GM23338 (cell line): ENCODE measurements at regions not wholly inside any gene's neighbourhood (a gene's known extent, or its start where the extent isn't known, plus 50 kb on each side); places are given as distances from the start of the nearest gene placed in this dataset.
"Not testable (repeated sequence)": the region's sequence is repeated elsewhere in the genome, so short reads cannot be mapped to it uniquely, and the experiment has no call there.

Experiments used
- ATAC-seq: fragments of 200-7000 bp; cut with Tn5 transposase; 3 replicates; pipeline ENCODE4 v1.9.1; 2020
- DNase-seq: peaks from one replicate; pipeline ENCODE4 v3.0.0-alpha.2; 2015; ENCODE audit warnings: low spot score
- H2AFZ ChIP-seq: fragments of 200-600 bp; sonication (generic); 2 replicates; pipeline ENCODE4 v1.8.0; 2016; ENCODE audit warnings: antibody characterized with exemption, mild to moderate bottlenecking, moderate library complexity
- H3F3A ChIP-seq: fragments of 200-600 bp; sonication (generic); replicated peaks from 2 replicates; pipeline ENCODE4 v1.8.0; 2017; ENCODE audit warnings: antibody characterized with exemption, mixed run types, low read depth
- H3K27ac ChIP-seq: fragments of 200-600 bp; sonication (generic); 2 replicates; pipeline ENCODE4 v1.6.1; 2016; ENCODE audit warnings: low read depth
- H3K27me3 ChIP-seq: fragments of 200-600 bp; sonication (generic); 2 replicates; pipeline ENCODE4 v1.8.0; 2016; ENCODE audit warnings: mild to moderate bottlenecking, mixed run types, moderate library complexity; ENCODE audit not compliant: insufficient read depth
- H3K36me3 ChIP-seq: fragments of 200-600 bp; sonication (generic); 2 replicates; pipeline ENCODE4 v1.8.0; 2016; ENCODE audit warnings: mild to moderate bottlenecking; ENCODE audit not compliant: insufficient read depth
- H3K4me1 ChIP-seq: fragments of 200-600 bp; sonication (generic); 2 replicates; pipeline ENCODE4 v1.8.0; 2016; ENCODE audit warnings: mild to moderate bottlenecking, moderate library complexity; ENCODE audit not compliant: insufficient read depth
- H3K4me2 ChIP-seq: fragments of 200-600 bp; sonication (generic); 2 replicates; pipeline ENCODE4 v1.7.1; 2017; ENCODE audit warnings: mixed run types
- H3K4me3 ChIP-seq: fragments of 200-600 bp; sonication (generic); 2 replicates; pipeline ENCODE4 v1.6.1; 2016; ENCODE audit warnings: mixed run types
- H3K79me2 ChIP-seq: fragments of 200-600 bp; sonication (generic); replicated peaks from 2 replicates; pipeline ENCODE4 v1.8.0; 2017; ENCODE audit warnings: mild to moderate bottlenecking; ENCODE audit not compliant: insufficient read depth
- H3K9me2 ChIP-seq: fragments of 200-600 bp; sonication (generic); 2 replicates; pipeline ENCODE4 v1.8.0; 2017; ENCODE audit not compliant: insufficient read depth
- H4K20me1 ChIP-seq: fragments of 200-600 bp; sonication (generic); replicated peaks from 2 replicates; pipeline ENCODE4 v1.8.0; 2017; ENCODE audit warnings: mild to moderate bottlenecking; ENCODE audit not compliant: insufficient read depth
- H3K27ac Mint-ChIP-seq: 2 replicates; pipeline ENCODE4 v1.8.0; 2020; ENCODE audit warnings: inconsistent platforms, mild to moderate bottlenecking, moderate library complexity, mixed read lengths
- H3K27me3 Mint-ChIP-seq: 3 replicates; pipeline ENCODE4 v1.8.0; 2022; ENCODE audit warnings: low read depth, mild to moderate bottlenecking, moderate library complexity, mixed read lengths, inconsistent platforms; ENCODE audit not compliant: insufficient read depth, poor library complexity
- H3K36me3 Mint-ChIP-seq: 3 replicates; pipeline ENCODE4 v1.8.0; 2021; ENCODE audit warnings: low read depth, mild to moderate bottlenecking, inconsistent platforms, moderate library complexity, mixed read lengths
- H3K4me1 Mint-ChIP-seq: 3 replicates; pipeline ENCODE4 v1.8.0; 2020; ENCODE audit warnings: mild to moderate bottlenecking, inconsistent platforms, mixed read lengths
- H3K4me3 Mint-ChIP-seq: 3 replicates; pipeline ENCODE4 v1.8.0; 2021; ENCODE audit warnings: moderate library complexity, mild to moderate bottlenecking, inconsistent platforms, mixed read lengths
- H3K9me3 Mint-ChIP-seq: 3 replicates; pipeline ENCODE4 v1.8.0; 2020; ENCODE audit warnings: moderate library complexity, mild to moderate bottlenecking, inconsistent platforms, mixed read lengths
- EZH2phosphoT487 ChIP-seq: fragments of 200-600 bp; sonication (generic); IDR thresholded peaks from one replicate; pipeline ENCODE4 v1.8.1; 2018; ENCODE audit warnings: antibody characterized with exemption; ENCODE audit not compliant: unreplicated experiment
- JUNB ChIP-seq: IDR thresholded peaks from one replicate; pipeline ENCODE4 v1.6.1; 2016; ENCODE audit warnings: antibody characterized with exemption; ENCODE audit not compliant: unreplicated experiment
- POLR2AphosphoS5 ChIP-seq: IDR thresholded peaks from 2 replicates; pipeline ENCODE4 v1.6.1; 2016; ENCODE audit warnings: antibody characterized with exemption, low read depth
- REST ChIP-seq: IDR thresholded peaks from one replicate; pipeline ENCODE4 v1.6.1; 2018; ENCODE audit warnings: antibody characterized with exemption; ENCODE audit not compliant: unreplicated experiment
- ZNF114 ChIP-seq: fragments of 250-450 bp; sonication (Bioruptor Pico); IDR thresholded peaks from 2 replicates; pipeline ENCODE4 v1.5.0; 2020; ENCODE audit warnings: mild to moderate bottlenecking, moderate library complexity
- TF ChIP-seq, protein P1 (sequence below): fragments of 250-450 bp; sonication (Bioruptor Pico); IDR thresholded peaks from 2 replicates; pipeline ENCODE4 v1.5.0; 2020; ENCODE audit warnings: mild to moderate bottlenecking, moderate library complexity
- TF ChIP-seq, protein P2 (sequence below), 2 experiments: fragments of 200-600 bp in 1 of 2; sonication (generic) in 1 of 2; conservative IDR thresholded peaks; 2 replicates each; pipeline versions ENCODE4 v1.5.1 to v1.6.1; 2016 to 2017; ENCODE audit warnings: antibody characterized with exemption in 2 of 2, low read depth in 2 of 2, mild to moderate bottlenecking in 2 of 2, moderate library complexity in 1 of 2

GRCh38 chr2:237005341-237005740, 80.3 kb upstream of the COPS8 start:
- not testable (repeated sequence) for H3K4me1 Mint-ChIP-seq, H3K36me3 Mint-ChIP-seq, H3K36me3 ChIP-seq, ATAC-seq, H2AFZ ChIP-seq, H3K27me3 Mint-ChIP-seq, DNase-seq, H3F3A ChIP-seq, H3K4me3 Mint-ChIP-seq, H3K27me3 ChIP-seq, H3K9me3 Mint-ChIP-seq, H3K27ac ChIP-seq, H3K4me1 ChIP-seq, H3K27ac Mint-ChIP-seq, H4K20me1 ChIP-seq, H3K4me3 ChIP-seq, H3K9me2 ChIP-seq, H3K79me2 ChIP-seq, H3K4me2 ChIP-seq

GRCh38 chr2:237011206-237011795, 74.4 kb upstream of the COPS8 start:
- Histone ChIP-seq H4K20me1 (no peaks in the 10 kb centered on the region), H2AFZ (no peak overlapping the region), H3K9me2 (0 out of 2 replicates have a peak, but pooled peaks cover 3% of the 10 kb centered on the region), H3K4me3 (no peak overlapping the region), H3K27ac (no peak overlapping the region), H3F3A (no peaks in the 10 kb centered on the region), H3K27me3 (no peaks in the 10 kb centered on the region), H3K79me2 (no peaks in the 10 kb centered on the region), H3K36me3 (no peaks in the 10 kb centered on the region), H3K4me2 (no peak overlapping the region), H3K4me1 (no peaks in the 10 kb centered on the region)
- Mint-ChIP-seq H3K9me3 (no peaks in the 10 kb centered on the region), H3K36me3 (no peaks in the 10 kb centered on the region), H3K27me3 (peaks cover 10% of the 10 kb centered on the region), H3K4me1 (no peaks in the 10 kb centered on the region), H3K4me3 (no peak overlapping the region), H3K27ac (no peak overlapping the region)
- DNase-seq (no peak), ATAC-seq (no peak)
- TF ChIP-seq EZH2phosphoT487: no peak
- no peak for TF ChIP-seq REST
- TF ChIP-seq JUNB: no peak
- no peak for TF ChIP-seq ZNF114 (CRISPR knock-in tag)
- TF ChIP-seq, protein P1, sequence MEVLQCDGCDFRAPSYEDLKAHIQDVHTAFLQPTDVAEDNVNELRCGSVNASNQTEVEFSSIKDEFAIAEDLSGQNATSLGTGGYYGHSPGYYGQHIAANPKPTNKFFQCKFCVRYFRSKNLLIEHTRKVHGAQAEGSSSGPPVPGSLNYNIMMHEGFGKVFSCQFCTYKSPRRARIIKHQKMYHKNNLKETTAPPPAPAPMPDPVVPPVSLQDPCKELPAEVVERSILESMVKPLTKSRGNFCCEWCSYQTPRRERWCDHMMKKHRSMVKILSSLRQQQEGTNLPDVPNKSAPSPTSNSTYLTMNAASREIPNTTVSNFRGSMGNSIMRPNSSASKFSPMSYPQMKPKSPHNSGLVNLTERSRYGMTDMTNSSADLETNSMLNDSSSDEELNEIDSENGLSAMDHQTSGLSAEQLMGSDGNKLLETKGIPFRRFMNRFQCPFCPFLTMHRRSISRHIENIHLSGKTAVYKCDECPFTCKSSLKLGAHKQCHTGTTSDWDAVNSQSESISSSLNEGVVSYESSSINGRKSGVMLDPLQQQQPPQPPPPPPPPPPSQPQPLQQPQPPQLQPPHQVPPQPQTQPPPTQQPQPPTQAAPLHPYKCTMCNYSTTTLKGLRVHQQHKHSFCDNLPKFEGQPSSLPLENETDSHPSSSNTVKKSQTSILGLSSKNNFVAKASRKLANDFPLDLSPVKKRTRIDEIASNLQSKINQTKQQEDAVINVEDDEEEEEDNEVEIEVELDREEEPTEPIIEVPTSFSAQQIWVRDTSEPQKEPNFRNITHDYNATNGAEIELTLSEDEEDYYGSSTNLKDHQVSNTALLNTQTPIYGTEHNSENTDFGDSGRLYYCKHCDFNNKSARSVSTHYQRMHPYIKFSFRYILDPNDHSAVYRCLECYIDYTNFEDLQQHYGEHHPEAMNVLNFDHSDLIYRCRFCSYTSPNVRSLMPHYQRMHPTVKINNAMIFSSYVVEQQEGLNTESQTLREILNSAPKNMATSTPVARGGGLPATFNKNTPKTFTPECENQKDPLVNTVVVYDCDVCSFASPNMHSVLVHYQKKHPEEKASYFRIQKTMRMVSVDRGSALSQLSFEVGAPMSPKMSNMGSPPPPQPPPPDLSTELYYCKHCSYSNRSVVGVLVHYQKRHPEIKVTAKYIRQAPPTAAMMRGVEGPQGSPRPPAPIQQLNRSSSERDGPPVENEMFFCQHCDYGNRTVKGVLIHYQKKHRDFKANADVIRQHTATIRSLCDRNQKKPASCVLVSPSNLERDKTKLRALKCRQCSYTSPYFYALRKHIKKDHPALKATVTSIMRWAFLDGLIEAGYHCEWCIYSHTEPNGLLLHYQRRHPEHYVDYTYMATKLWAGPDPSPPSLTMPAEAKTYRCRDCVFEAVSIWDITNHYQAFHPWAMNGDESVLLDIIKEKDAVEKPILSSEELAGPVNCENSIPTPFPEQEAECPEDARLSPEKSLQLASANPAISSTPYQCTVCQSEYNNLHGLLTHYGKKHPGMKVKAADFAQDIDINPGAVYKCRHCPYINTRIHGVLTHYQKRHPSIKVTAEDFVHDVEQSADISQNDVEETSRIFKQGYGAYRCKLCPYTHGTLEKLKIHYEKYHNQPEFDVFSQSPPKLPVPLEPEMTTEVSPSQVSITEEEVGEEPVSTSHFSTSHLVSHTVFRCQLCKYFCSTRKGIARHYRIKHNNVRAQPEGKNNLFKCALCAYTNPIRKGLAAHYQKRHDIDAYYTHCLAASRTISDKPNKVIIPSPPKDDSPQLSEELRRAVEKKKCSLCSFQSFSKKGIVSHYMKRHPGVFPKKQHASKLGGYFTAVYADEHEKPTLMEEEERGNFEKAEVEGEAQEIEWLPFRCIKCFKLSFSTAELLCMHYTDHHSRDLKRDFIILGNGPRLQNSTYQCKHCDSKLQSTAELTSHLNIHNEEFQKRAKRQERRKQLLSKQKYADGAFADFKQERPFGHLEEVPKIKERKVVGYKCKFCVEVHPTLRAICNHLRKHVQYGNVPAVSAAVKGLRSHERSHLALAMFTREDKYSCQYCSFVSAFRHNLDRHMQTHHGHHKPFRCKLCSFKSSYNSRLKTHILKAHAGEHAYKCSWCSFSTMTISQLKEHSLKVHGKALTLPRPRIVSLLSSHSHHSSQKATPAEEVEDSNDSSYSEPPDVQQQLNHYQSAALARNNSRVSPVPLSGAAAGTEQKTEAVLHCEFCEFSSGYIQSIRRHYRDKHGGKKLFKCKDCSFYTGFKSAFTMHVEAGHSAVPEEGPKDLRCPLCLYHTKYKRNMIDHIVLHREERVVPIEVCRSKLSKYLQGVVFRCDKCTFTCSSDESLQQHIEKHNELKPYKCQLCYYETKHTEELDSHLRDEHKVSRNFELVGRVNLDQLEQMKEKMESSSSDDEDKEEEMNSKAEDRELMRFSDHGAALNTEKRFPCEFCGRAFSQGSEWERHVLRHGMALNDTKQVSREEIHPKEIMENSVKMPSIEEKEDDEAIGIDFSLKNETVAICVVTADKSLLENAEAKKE (CRISPR knock-in tag): no peak
- TF ChIP-seq, protein P2, sequence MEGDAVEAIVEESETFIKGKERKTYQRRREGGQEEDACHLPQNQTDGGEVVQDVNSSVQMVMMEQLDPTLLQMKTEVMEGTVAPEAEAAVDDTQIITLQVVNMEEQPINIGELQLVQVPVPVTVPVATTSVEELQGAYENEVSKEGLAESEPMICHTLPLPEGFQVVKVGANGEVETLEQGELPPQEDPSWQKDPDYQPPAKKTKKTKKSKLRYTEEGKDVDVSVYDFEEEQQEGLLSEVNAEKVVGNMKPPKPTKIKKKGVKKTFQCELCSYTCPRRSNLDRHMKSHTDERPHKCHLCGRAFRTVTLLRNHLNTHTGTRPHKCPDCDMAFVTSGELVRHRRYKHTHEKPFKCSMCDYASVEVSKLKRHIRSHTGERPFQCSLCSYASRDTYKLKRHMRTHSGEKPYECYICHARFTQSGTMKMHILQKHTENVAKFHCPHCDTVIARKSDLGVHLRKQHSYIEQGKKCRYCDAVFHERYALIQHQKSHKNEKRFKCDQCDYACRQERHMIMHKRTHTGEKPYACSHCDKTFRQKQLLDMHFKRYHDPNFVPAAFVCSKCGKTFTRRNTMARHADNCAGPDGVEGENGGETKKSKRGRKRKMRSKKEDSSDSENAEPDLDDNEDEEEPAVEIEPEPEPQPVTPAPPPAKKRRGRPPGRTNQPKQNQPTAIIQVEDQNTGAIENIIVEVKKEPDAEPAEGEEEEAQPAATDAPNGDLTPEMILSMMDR (conservative IDR thresholded peaks at IDR 0.05; ENCODE audit: low read depth in 2 of 2): no peak
- no peak for TF ChIP-seq POLR2AphosphoS5
